WTC11 (cell line): ENCODE measurements at regions not wholly inside any gene's neighbourhood (a gene's known extent, or its start where the extent isn't known, plus 50 kb on each side); places are given as distances from the start of the nearest gene placed in this dataset.

Experiments
- CTCF ChIP-seq: fragments of 200-600 bp; IDR thresholded peaks from 2 replicates; pipeline ENCODE4 v1.8.0; 2022; ENCODE audit warnings: antibody characterized with exemption
- FOXJ3 ChIP-seq: sonication (generic); formaldehyde crosslinking; IDR thresholded peaks from 2 replicates; pipeline ENCODE4 v1.9.0; 2021; ENCODE audit warnings: missing genetic modification reagents, mild to moderate bottlenecking, borderline replicate concordance
- GRHL2 ChIP-seq: fragments of 250-450 bp; sonication (Bioruptor Pico); IDR thresholded peaks from 2 replicates; pipeline ENCODE4 v1.8.0; 2022; ENCODE audit warnings: mild to moderate bottlenecking, moderate library complexity; ENCODE audit not compliant: insufficient replicate concordance, severe bottlenecking
- NFYB ChIP-seq: sonication (generic); formaldehyde crosslinking; conservative IDR thresholded peaks from 2 replicates; pipeline ENCODE4 v1.8.0; 2022; ENCODE audit warnings: low read depth, missing genetic modification reagents
- SP1 ChIP-seq: sonication (generic); formaldehyde crosslinking; conservative IDR thresholded peaks from 2 replicates; pipeline ENCODE4 v1.8.1; 2022; ENCODE audit warnings: missing genetic modification reagents

GRCh38 chr3:18888370-18888769 is 259.9 kb upstream of the KCNH8 start:
- TF ChIP-seq CTCF (no peak), SP1 (CRISPR knock-in tag) (no peak), NFYB (no peak), FOXJ3 (CRISPR knock-in tag) (no peak), GRHL2 (CRISPR knock-in tag) (no peak)
